NOMO-1 treated with DMSO at 0.1 percent for 48 hours (cell line): ENCODE measurements at regions not wholly inside any gene's neighbourhood (a gene's known extent, or its start where the extent isn't known, plus 50 kb on each side); places are given as distances from the start of the nearest gene placed in this dataset.
"Not testable (repeated sequence)": the region's sequence is repeated elsewhere in the genome, so short reads cannot be mapped to it uniquely, and the experiment has no call there.

Experiments used
- DNase-seq: peaks from one replicate; lab custom pipeline; 2025; ENCODE audit not compliant: unreplicated experiment; lab: John Stamatoyannopoulos, UW

DNA sequence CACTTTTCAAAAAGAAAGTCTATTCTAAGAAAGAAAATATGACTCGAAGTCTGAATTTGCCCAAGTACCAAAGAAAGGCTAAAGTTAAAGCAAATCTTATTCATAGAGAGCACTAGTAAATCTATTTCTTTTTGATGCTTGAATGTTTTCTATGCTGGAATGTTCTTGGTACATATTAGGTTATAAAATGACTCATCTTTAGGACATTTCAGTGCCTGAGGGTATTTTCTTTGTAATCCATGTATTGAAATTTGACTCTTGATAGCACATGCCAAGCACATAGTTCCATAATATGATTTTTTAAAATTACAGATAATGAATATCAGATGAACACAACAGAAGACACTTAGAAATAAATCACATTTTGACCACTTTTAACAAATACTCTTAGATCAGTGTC, 232.8 kb downstream of the TRIML1 start:
- no peak for DNase-seq

- DNase-seq: no peak
Observed at GRCh38 chr4:188372829-188373228, 233.6 kb downstream of the TRIML1 start.

GRCh38 chr4:188374871-188375270, 235.6 kb downstream of the TRIML1 start:
- DNase-seq: no peak

DNA sequence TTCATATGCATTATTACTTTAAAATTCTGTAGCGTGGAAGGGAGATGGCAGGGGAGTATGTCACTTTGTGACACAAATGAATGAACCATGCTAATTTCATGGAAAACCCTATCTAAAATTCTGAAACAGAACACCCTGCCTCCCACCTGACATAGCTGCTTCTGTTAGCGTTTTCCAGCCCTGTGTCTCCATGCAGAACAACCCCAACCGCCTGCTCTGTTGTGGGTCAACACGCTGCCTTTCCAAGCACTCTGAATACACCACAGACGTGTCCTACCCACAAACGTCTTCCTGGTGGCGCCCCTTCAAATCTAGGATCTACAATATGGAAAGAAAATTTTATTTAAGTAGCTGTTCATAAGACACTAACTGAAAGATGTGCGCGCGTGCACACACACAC, 238.6 kb downstream of the TRIML1 start:
- no peak for DNase-seq

- DNase-seq: no peak
Observed at GRCh38 chr4:188383180-188383579, 243.9 kb downstream of the TRIML1 start.

GRCh38 chr4:188387179-188387791, 248.0 kb downstream of the TRIML1 start:
- no peak for DNase-seq

DNA sequence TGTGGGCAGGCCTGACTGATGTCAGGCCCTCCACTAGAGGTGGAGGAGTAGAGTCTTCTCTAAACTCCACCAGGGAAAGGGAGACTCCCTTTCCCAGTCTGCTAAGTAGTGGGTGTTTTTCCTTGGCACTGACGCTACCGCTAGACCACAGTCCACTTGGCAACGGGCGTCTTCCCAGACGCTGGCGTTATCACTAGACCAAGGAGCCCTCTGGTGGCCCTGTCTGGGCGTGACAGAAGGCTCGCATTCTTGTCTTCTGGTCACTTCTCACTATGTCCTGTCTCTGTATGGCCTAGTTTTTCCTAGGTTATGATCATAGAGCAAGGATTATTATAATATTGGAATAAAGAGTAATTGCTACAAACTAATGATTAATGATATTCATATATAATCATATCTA, 252.1 kb downstream of the TRIML1 start:
- not testable (repeated sequence) for DNase-seq

- no peak for DNase-seq
Observed at GRCh38 chr4:188396037-188396436, 256.8 kb downstream of the TRIML1 start.

- no peak for DNase-seq
Observed at GRCh38 chr4:188399834-188400233, 260.6 kb downstream of the TRIML1 start.

GRCh38 chr4:188400451-188400850, 261.2 kb downstream of the TRIML1 start:
- DNase-seq: no peak

GRCh38 chr4:188403272-188403671, 264.0 kb downstream of the TRIML1 start:
- no peak for DNase-seq

GRCh38 chr4:188405071-188405835, 266.0 kb downstream of the TRIML1 start:
- not testable (repeated sequence) for DNase-seq

DNA sequence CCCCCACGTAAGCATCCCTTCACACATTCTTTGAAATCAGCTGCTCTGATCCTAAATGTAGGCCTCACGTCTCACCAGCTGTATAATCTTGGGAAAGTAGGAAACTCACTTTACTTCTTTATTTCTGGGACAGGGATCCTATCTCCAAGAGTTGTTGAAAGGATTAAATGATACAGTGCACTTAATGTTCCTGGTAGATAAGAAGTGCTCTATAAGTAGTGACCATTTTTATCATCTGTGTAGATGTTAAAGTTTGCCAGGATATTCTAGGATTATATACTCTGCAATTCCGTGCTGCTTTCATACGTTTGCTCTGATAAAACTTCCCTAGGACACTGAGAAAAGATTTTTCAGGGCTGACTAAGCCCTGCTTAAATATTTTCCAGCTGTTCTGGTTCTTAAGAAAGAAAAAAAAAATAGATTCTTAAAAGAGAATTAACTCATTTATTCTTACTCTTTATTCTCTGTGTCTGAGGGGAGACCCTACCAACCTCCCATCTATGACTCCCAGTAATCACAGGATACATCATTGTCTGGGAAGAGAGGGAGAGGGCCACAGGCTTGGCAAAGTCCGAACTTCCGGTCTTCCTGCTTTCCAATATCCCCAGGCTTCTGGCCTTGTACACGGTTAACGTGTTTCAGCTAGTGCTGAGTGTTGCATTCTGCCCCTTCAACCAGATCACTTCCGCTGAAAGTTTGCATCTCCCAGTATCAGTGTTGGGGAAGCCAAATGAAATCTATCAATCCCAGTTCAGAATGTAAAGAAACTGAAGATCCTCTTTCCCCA, 269.2 kb downstream of the TRIML1 start:
- no peak for DNase-seq

DNA sequence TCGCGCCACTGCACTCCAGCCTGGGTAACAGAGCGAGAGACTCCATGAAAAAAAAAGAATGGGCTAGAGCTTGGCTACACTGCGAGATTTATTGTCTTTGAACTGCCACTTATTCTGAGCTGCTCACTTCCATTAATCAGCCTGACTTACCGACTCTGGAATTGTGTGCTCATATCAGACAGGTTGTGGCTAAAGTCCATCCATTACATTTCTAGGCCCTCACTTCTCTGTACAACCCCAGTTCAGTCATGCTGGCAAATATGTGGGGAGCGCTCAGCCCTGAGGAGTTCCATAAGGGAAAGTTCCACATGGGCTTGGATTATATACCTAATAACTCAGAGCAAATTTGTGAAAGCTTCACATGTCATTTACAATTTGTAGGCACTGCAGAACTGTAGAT, 270.6 kb downstream of the TRIML1 start:
- DNase-seq: no peak

DNA sequence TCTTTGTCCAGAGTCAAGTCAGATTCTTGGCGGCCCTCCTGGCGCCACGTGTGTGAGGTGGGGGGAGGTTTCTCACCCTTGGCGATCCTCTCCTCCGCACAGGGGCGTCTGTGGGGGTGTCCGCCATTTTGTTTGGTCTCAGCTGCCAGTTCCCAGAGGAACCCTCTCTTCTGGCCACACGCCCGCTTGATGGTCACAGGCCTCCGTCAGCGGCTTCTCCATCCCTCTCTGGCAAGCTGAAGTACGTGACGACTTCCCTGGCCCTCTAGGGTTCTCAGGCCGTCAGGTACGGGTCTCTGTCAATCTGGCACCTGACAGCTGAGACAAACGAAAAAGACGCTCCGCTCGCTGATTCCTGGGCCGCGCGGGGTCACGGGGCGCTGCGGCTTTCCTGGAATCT, 272.6 kb downstream of the TRIML1 start:
- DNase-seq: no peak

DNA sequence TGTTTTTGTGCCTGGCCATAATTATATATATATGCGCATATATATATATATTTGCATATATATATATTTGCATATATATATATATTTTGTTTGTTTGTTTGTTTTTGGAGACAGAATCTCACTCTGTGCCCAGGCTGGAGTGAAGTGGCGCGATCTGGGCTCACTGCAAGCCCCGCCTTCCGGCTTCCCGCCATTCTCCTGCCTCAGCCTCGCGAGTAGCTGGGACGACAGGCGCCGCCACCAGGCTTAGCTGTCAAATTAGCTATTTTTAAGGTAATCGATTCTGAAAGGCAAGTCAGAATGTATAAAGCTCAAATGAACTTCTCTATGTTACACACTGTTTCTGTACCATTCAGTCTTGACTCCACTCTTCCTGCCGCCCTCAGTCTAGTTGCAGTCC, 273.3 kb downstream of the TRIML1 start:
- DNase-seq: no peak

- DNase-seq: no peak
Observed at GRCh38 chr4:188414441-188414840, 275.2 kb downstream of the TRIML1 start.

DNA sequence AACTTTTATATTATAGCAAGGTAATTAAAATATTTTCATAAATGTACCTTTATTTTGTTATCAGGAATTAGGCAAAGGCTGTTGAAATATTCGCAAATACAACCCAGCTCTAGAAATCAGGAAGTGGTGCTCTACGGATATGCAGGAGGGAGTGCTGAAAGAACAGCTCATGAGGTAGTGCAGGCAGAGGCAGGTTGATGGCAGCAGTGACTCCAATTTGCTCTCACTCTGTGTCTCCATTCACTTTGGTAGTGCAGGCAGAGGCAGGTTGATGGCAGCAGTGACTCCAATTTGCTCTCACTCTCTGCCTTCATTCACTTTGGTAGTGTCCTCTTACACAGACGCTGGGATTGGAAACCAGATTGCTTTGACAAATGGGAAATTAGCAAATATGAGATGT, 277.9 kb downstream of the TRIML1 start:
- peak; percentile 3 for DNase-seq

GRCh38 chr4:188423039-188423438, 283.8 kb downstream of the TRIML1 start:
- DNase-seq: no peak

GRCh38 chr4:188428935-188429334, 289.7 kb downstream of the TRIML1 start:
- DNase-seq: no peak

- no peak for DNase-seq
Observed at GRCh38 chr4:188429965-188430364, 290.7 kb downstream of the TRIML1 start.

DNA sequence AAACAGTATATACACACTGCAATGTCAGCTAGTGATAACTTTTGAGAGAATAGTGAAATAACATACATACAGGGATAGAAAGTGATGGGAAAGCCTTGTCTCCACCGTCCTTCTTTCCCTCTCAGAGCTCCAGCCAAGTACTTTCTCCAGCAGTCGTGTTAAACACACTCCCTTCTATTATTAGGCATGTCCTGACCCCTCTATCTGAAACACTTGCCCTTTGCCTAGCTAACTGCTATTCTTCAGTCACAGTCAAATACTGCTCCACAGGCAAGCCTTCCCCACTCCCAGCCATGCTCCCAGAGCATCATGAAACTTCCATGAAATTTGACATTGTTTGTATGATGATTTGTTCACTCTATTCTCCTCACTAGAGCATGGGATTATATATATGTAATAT, 291.1 kb downstream of the TRIML1 start:
- no peak for DNase-seq
